ENCODE measurements at regions not wholly inside any gene's neighbourhood (a gene's known extent, or its start where the extent isn't known, plus 50 kb on each side); places are given as distances from the start of the nearest gene placed in this dataset.

DNA sequence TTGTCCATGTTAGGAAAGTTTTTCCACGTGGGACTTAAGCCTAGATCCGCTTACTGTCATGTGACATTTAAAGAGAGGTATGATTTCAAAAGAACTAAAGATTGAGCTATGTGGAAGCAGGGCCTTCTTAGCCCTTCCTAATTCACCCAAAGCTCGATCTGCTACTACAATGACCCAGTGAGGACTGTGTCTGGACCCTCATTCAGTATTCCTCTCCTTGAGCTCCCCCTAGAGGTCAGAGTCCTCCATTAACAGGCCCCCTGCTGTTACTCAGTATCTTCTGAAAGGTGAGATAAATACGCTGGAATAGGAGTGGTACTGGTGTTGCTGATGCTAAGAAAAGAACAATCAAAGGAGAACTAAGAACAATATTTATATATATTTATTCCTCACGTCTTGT lies 414.0 kb downstream of the GJA1 start:
- TF ChIP-seq GATA1 (IDR thresholded peaks at IDR 0.05; ENCODE audit: low read depth, low read length) (no peak), POLR2A (IDR thresholded peaks at IDR 0.05; ENCODE audit: low read length) (no peak)
- DNase-seq = peak; percentile 17 to 53

DNA sequence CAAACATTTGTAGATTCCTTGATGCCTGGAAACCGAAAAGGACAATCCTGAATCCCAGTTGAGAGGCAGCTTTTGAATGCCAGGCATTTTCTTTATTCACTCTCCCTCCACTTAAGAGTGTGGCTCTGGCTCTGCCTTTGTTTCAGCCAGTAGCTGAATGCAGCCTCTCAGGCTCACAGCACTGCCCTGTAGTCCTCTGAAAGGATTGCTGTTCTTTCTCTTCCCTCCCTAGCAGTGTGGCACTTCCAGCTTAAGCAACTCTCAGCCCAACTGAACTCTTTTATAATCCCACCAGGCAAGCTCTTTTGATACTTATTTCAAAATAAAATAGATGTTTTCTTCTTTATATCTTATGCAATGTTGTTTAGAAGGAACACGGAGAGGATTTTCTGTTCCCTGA lies 415.6 kb downstream of the GJA1 start:
- no peak for TF ChIP-seq GATA1 (IDR thresholded peaks at IDR 0.05; ENCODE audit: low read depth, low read length)
- no peak for DNase-seq

DNA sequence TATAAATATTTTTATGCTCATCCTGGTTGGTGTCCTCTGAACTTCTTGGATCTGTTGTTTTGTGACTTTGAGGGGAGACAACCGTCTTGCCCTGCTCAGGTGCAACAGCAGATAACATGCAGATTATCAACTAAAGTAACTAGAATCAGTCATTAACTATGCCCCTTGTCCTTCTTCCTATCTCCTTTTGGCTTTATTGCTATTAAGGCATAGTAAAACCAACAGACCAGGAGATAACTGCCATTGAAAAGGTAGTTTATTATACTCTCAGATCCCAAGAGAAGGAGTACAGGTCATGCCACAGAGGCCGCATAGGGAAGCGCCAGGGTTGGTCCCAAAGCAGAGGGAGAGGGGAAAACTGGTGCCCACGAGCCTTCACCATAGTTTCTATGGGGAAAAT lies 418.2 kb downstream of the GJA1 start:
- DNase-seq = no peak
- TF ChIP-seq GATA1 (IDR thresholded peaks at IDR 0.05; ENCODE audit: low read depth, low read length) (no peak), POLR2A (IDR thresholded peaks at IDR 0.05; ENCODE audit: low read length) (no peak)

DNA sequence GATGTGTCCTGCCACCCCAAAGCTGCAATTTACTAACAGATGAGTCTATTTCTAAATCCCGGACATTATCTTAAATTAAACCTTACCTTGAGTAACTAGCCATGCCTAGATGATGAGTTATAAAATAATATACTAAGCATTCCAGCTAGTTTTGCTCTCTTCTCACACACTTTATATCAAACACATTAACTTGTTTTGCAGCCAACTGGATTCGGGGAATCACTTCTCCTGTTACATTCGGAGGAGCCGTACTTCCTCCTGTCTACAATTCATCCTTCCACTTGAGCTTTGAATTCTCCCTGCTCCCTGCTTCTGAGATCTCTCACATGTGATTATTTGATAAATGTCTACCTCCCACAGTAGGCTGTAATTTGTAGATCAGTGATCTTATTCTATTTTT lies 420.1 kb downstream of the GJA1 start:
- DNase-seq = no peak
- no peak for TF ChIP-seq POLR2A (IDR thresholded peaks at IDR 0.05; ENCODE audit: low read length)
- TF ChIP-seq GATA1 (IDR thresholded peaks at IDR 0.05; ENCODE audit: low read depth, low read length) = no peak

DNA sequence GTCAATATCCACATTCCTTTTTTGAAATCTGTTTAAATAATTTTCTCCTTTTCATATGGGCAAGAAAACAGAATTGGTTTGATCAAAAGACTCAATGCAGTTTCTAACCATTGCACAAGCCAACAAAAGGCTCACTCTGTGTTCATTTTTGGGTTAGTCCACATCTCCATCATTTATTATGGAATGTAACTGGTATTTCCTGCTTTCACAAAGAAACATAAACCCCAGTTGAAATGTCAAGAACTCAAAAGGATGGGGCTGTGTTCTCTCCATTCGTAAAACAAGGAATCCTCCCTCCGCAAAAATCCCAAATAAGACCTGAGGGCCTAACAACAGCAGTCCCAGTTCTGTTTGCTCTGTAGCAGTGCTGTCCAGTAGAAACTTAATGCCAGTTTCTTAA lies 420.9 kb downstream of the GJA1 start:
- no peak for DNase-seq
- no peak for TF ChIP-seq POLR2A (IDR thresholded peaks at IDR 0.05; ENCODE audit: low read length)
- TF ChIP-seq GATA1 (IDR thresholded peaks at IDR 0.05; ENCODE audit: low read depth, low read length) = no peak

DNA sequence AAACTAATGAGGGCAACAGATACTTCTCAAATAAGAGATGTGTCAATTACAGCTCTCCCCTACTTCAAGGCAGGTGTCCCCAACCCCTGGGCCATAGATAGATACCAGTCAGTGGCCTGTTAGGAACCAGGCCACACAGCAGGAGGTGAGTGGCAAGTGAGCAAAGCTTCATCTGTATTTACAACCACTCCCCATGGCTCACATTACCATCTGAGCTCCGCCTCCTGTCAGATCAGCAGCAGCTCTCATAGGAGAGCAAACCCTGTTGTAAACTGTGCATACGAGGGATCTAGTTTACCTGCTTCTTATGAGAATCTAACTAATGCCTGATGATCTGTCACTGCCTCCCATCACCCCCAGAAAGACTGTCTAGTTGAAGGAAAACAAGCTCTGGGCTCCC lies 422.1 kb downstream of the GJA1 start:
- no peak for TF ChIP-seq GATA1 (IDR thresholded peaks at IDR 0.05; ENCODE audit: low read depth, low read length)
- DNase-seq = no peak

DNA sequence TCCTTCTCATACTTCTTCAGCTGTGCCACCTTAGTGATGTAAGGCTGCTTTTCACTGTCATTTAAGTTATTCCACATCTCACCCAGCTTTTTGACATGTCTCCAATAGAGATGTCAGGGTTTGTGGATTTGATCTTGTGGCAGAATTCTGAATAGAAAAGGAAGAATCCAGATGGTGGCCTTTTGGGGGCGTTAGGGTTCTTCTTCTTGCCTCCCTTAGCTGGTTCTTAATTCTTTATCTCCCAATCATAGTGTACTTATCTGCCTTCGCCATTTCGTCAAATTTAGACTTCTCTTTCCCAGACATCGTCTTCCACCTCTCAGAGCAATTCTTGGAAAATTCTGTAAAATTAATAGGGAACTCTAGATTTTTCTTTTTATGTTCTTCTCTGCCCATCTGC lies 422.9 kb downstream of the GJA1 start:
- DNase-seq = no peak

DNA sequence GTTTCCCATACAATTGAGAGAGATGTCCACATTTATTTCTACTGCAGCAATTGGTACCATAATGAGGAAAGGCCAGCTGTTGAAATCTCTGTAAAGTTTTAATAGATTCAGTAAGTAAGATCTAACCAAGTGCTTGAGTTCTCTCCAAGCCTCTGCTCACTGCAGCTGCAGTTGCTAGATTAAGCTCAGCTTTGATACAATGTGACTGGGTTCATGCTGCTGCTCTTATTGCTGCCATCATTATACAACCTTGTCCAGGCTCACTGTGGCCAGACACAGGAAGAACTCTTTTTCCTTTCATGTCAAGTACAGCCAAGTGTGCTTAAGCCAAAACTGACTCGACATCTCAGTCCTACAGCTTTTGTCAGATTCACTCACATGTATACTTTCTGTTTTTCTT lies 423.5 kb downstream of the GJA1 start:
- TF ChIP-seq GATA1 (IDR thresholded peaks at IDR 0.05; ENCODE audit: low read depth, low read length) = no peak
- no peak for DNase-seq

More for the DNA sequence above, 422.9 kb downstream of the GJA1 start:
- TF ChIP-seq POLR2A (IDR thresholded peaks at IDR 0.05; ENCODE audit: low read length) (no peak), GATA1 (IDR thresholded peaks at IDR 0.05; ENCODE audit: low read depth, low read length) (no peak)

DNA sequence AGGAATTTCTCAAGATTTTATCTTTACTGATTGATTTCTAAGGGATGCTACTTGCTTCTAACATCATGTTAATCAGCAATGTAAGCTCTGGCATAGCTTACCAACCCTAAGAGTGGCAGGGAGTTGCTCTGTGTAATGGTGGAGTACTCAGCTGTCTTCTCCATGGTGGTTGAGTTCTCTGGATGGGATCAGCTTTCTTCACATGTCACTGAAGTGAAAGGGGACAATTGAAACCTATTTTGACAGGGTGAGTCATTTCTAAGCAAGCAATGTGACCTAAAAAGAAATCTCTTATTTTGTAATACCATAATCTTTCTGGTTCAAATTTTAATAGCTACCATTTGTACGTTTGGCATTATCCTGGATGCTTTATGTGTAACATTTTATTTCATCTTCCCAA lies 430.4 kb downstream of the GJA1 start:
- TF ChIP-seq GATA1 (IDR thresholded peaks at IDR 0.05; ENCODE audit: low read depth, low read length) (no peak), POLR2A (IDR thresholded peaks at IDR 0.05; ENCODE audit: low read length) (no peak)
- DNase-seq = no peak

DNA sequence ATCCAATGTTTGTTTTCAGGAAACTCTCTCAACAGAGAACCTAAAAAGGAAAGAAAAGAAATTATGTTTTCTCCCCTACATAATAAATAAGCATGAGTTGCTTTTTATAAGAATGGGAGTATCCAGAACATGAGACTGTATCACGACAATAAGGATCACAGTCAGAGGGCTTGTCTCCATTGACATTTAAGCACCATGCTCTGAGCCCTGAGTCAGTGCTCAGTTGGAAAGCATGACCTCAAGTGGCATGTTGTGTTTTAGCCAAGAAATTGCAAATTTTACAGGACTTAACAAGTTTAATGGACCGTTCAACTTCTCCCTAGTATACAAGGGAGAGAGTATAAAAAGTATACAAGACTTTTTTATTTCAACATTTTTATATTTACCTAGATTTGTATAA lies 431.6 kb downstream of the GJA1 start:
- TF ChIP-seq POLR2A (IDR thresholded peaks at IDR 0.05; ENCODE audit: low read length) (no peak), GATA1 (IDR thresholded peaks at IDR 0.05; ENCODE audit: low read depth, low read length) (no peak)
- no peak for DNase-seq

DNA sequence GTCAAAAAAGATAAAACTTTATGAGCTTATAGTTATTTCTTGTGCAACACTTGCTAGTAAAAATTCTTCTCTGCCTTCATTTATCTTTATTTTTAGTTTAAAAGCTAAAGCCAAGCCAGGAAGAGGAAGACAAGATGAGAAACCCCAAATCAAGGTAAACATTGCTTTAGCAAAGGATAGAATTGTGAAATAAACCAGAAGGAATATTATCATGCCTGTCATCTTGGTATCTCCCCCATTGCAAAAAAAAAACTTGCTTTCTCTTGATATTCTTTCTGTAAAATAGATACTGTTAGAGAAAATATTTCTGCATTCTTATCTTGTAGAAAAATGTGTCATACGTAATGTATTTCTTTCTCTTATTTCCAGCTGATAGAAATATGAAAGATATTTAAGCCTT lies 432.8 kb downstream of the GJA1 start:
- DNase-seq = no peak
- TF ChIP-seq POLR2A (IDR thresholded peaks at IDR 0.05; ENCODE audit: low read length) (no peak), GATA1 (IDR thresholded peaks at IDR 0.05; ENCODE audit: low read depth, low read length) (no peak)

DNA sequence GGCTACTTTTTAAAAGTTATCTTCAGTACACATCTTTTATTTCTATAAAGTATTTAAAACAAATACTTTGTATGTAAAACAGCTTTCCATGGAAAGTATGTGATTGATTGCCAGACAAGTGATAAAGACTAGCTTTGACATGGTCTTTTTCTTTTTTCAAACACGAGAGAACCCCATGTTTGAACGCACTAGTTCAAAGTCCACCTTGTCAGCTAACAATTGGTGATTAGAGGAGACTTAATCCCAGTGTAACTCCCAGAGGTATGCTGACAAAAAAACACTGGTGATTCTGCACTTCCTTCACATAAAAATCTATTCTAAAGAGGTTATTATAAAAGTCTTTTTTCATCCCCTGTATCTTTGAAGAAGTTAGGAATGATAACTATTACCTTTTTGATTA lies 438.1 kb downstream of the GJA1 start:
- TF ChIP-seq POLR2A (IDR thresholded peaks at IDR 0.05; ENCODE audit: low read length) = no peak
- TF ChIP-seq GATA1 (IDR thresholded peaks at IDR 0.05; ENCODE audit: low read depth, low read length) = no peak
- DNase-seq = no peak

DNA sequence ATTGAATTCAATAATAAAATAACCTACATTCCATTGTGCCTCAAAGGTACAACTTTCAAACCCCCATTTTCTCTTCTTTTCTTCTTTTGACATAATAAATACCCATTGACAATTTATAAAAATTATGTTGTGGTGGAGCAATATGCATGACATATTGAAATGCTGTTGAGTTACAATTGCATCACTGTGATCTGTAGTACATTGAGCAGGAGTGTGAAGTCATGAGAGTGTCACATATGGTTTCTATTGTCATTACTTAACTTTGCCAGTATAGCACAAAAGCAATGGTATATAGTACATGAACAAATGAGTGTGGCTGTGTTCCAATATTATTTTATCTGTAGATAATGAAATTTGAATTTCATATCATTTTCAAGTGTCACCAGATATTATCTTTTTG lies 441.3 kb downstream of the GJA1 start:
- TF ChIP-seq POLR2A (IDR thresholded peaks at IDR 0.05; ENCODE audit: low read length) (no peak), GATA1 (IDR thresholded peaks at IDR 0.05; ENCODE audit: low read depth, low read length) (no peak)

DNA sequence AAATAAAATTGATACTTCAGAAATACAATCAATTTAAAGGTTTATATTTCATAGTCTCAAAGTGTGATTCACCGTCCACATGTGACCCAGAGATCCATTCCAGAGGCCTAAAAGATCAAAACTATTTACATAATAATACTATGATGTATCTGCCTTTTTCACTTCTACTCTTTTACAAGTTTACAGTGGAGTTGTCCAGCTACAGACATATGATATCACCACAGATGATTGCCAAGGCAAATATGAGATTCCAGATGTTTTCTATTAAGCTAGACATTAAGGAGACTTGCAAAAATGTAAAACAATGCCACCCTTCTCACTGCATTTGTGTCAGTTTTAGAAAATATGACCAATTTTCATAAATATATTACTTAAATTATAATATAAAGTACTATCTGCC lies 443.7 kb downstream of the GJA1 start:
- DNase-seq = no peak
- no peak for TF ChIP-seq POLR2A (IDR thresholded peaks at IDR 0.05; ENCODE audit: low read length)
- TF ChIP-seq GATA1 (IDR thresholded peaks at IDR 0.05; ENCODE audit: low read depth, low read length) = no peak

More for the DNA sequence above, 441.3 kb downstream of the GJA1 start:
- DNase-seq = no peak

DNA sequence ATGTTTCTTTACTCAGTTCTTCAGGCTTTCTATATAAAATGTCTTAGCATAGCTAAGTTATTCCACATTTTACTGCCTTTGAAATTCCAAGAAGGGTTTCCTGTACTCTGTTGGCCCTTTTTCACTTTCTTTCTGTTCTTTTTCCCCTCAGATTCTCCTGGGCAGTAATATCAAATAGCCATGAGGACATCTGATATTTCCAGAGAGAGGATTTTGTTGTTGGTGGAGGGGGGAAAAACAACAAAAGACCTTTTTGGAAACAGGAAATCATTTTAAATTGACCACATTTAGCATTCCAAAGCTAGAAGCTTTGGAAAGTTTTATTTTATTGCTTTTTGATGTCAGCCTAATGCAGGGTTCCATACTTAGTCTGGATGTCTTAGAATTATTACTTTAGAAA lies 445.4 kb downstream of the GJA1 start:
- no peak for DNase-seq
- TF ChIP-seq GATA1 (IDR thresholded peaks at IDR 0.05; ENCODE audit: low read depth, low read length) (no peak), POLR2A (IDR thresholded peaks at IDR 0.05; ENCODE audit: low read length) (no peak)

DNA sequence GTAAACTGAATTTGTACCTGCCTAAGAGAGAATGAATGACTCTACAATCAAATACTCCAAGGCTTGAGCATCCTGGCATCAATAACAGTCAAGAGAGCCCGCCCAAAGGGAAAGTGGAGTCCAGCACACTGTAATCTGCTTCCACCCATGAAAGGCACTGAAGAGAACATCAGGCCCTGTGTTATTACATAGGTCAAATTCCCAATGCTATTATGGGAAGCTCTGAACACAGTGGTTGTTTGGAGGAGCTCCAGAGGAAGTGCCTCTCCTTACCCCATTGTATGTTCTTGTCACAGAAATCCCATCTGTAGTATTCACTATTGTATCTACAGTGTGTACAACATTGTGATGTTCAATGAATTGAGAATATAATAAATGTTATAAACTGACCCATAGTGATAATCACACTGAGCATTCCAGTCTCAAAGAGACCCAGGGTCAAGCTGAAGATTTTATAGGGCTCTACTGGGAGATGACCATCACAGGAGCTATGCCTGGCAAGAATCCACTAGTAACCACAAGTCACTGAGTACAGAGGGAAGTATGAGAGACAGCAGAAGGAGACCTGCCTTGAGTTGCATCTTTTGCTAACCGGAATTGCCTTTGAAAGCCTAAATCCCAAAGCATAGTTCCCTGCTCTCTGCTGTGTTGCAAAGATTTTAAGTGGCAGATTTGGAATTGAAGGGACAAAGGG lies 446.7 kb downstream of the GJA1 start:
- TF ChIP-seq GATA1 (IDR thresholded peaks at IDR 0.05; ENCODE audit: low read depth, low read length) (no peak), POLR2A (IDR thresholded peaks at IDR 0.05; ENCODE audit: low read length) (no peak)
- DNase-seq = no peak

All from erythroblast (primary cell).